AG04449 (cell line): ENCODE measurements at regions not wholly inside any gene's neighbourhood (a gene's known extent, or its start where the extent isn't known, plus 50 kb on each side); places are given as distances from the start of the nearest gene placed in this dataset.
A peak's percentile ranks its signal among the peaks of the same experiment; 100 is the strongest.

ENCODE experiments used
- CTCF ChIA-PET: fragments of 350-600 bp; formaldehyde crosslinking; extraction: SDS; loops from one replicate; lab custom pipeline; 2021; ENCODE audit warnings: antibody characterized with exemption; lab: Yijun Ruan, JAX
- POLR2A ChIA-PET: fragments of 400-600, 350-600 bp; formaldehyde crosslinking; extraction: SDS; loops from one replicate; lab custom pipeline; 2020; ENCODE audit warnings: antibody characterized with exemption, inconsistent platforms; lab: Yijun Ruan, JAX
- DNase-seq: peaks from one replicate; pipeline ENCODE4 v3.0.0-alpha.2; 2010; ENCODE audit warnings: low read depth, low spot score
- H3K4me3 ChIP-seq: 2 replicates; pipeline ENCODE4 v1.5.1; 2011; ENCODE audit warnings: low read depth, mild to moderate bottlenecking, control low read depth, low read length
- TF ChIP-seq, protein P1 (sequence below): IDR thresholded peaks from one replicate; pipeline ENCODE4 v1.5.1; 2011; ENCODE audit warnings: mild to moderate bottlenecking, moderate library complexity, low read length, control low read depth, inconsistent platforms; ENCODE audit not compliant: insufficient read depth; ENCODE audit errors: missing control alignments

GRCh38 chr10:106438386-106438785 lies 726.1 kb downstream of the SORCS1 start:
- TF ChIP-seq, protein P1, sequence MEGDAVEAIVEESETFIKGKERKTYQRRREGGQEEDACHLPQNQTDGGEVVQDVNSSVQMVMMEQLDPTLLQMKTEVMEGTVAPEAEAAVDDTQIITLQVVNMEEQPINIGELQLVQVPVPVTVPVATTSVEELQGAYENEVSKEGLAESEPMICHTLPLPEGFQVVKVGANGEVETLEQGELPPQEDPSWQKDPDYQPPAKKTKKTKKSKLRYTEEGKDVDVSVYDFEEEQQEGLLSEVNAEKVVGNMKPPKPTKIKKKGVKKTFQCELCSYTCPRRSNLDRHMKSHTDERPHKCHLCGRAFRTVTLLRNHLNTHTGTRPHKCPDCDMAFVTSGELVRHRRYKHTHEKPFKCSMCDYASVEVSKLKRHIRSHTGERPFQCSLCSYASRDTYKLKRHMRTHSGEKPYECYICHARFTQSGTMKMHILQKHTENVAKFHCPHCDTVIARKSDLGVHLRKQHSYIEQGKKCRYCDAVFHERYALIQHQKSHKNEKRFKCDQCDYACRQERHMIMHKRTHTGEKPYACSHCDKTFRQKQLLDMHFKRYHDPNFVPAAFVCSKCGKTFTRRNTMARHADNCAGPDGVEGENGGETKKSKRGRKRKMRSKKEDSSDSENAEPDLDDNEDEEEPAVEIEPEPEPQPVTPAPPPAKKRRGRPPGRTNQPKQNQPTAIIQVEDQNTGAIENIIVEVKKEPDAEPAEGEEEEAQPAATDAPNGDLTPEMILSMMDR: no peak
- CTCF ChIA-PET: interaction anchor here (0.8 kb wide), 1 partner anchor 31 kb away, joined by 3 read pairs; no protein-coding TSS in a partner anchor
- POLR2A ChIA-PET: no interaction called here
- no peak overlapping the region for H3K4me3 ChIP-seq
- no peak for DNase-seq

DNA sequence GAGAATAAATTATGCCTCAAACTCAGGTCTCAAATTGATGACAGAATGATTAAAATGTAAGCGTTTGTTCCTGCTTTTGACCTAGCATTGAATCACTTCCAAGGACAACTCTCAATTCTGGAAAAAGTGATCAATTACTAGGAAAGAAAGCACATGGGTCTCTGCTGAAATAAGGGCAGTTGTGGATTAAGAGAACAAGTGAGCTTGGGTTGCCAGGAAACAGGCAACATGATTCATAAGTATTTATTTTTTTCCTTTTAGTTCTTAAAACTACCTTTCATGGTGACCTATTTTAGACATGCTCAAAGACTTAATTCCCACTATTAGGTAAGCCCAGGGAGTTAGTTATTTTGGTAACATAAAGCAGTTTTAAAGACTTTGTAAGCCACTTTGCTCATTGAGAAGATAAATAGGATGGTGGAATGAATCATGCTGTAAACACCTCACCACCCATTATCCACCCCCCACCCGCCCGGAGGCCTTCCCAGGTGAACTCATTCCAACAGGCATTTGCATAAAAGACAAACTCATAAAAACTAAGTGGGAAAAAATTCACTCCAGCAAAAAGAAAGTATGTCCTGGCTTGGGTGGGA lies 728.3 kb downstream of the SORCS1 start:
- H3K4me3 ChIP-seq: no peak overlapping the region
- POLR2A ChIA-PET: no interaction called here
- DNase-seq: no peak
- TF ChIP-seq, protein P1: no peak
- CTCF ChIA-PET: interaction anchor here (0.9 kb wide), 1 partner anchor 11 kb away, joined by 3 read pairs; no protein-coding TSS in a partner anchor

- CTCF ChIA-PET: interaction anchor here (0.9 kb wide), 1 partner anchor 10 kb away, joined by 3 read pairs; no protein-coding TSS in a partner anchor
- no peak overlapping the region for H3K4me3 ChIP-seq
- POLR2A ChIA-PET: no interaction called here
- DNase-seq: no peak
- TF ChIP-seq, protein P1: no peak
These were observed 729.4 kb downstream of the SORCS1 start for GRCh38 chr10:106435081-106435480.

GRCh38 chr10:106424981-106425380 lies 739.5 kb downstream of the SORCS1 start:
- H3K4me3 ChIP-seq: no peak overlapping the region
- DNase-seq: no peak
- TF ChIP-seq, protein P1: no peak
- POLR2A ChIA-PET: no interaction called here
- CTCF ChIA-PET: interaction anchor here (0.9 to 1.9 kb wide), 2 partner anchors 11 to 146 kb away, joined by 3 to 6 read pairs; no protein-coding TSS in a partner anchor

DNA sequence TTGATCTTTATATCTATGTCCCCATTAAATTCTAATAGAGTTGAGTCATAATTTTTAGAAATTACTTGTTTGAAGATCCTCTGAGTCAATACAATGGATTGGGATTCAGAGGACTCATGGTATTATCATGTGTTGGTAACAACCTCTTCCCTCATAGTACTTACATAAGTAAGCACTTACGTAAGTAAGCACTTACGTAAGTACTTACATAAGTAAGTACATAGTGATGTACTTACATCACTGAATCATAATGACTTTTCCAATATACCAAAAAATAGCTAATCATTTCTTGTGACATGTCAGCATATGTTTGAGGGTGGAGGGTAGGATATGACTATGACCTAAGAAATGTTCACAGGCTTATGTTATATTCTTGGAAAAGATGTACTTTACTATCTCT lies 740.5 kb downstream of the SORCS1 start:
- CTCF ChIA-PET: interaction anchor here (0.7 to 1.9 kb wide), 3 partner anchors 15 to 287 kb away, joined by 3 to 6 read pairs (median 3); no protein-coding TSS in a partner anchor

GRCh38 chr10:106410331-106410730 lies 754.2 kb downstream of the SORCS1 start:
- no peak for DNase-seq
- CTCF ChIA-PET: interaction anchor here (1.3 kb wide), 1 partner anchor 215 kb away, joined by 3 read pairs; no protein-coding TSS in a partner anchor
- no peak overlapping the region for H3K4me3 ChIP-seq
- TF ChIP-seq, protein P1: no peak
- POLR2A ChIA-PET: no interaction called here

More for the DNA sequence above, 740.5 kb downstream of the SORCS1 start:
- TF ChIP-seq, protein P1: no peak
- POLR2A ChIA-PET: no interaction called here
- no peak overlapping the region for H3K4me3 ChIP-seq
- DNase-seq: peak; percentile 99
